ENCODE measurements at regions not wholly inside any gene's neighbourhood (a gene's known extent, or its start where the extent isn't known, plus 50 kb on each side); places are given as distances from the start of the nearest gene placed in this dataset.

GRCh38 chr10:128422999-128423398 lies 296.8 kb upstream of the MKI67 start:
- DNase-seq (ENCODE audit: low spot score) = no peak

GRCh38 chr10:128429321-128429720 lies 303.1 kb upstream of the MKI67 start:
- peak; percentile 20 for DNase-seq (ENCODE audit: low spot score)

GRCh38 chr10:128429835-128430513 lies 303.8 kb upstream of the MKI67 start:
- peak; percentile 23 for DNase-seq (ENCODE audit: low spot score)

GRCh38 chr10:128431083-128431482 lies 304.9 kb upstream of the MKI67 start:
- no peak for DNase-seq (ENCODE audit: low spot score)

- DNase-seq (ENCODE audit: low spot score) = no peak
Measured at GRCh38 chr10:128431506-128431905, 305.3 kb upstream of the MKI67 start.

- DNase-seq (ENCODE audit: low spot score) = no peak
Measured at GRCh38 chr10:128432011-128432410, 305.8 kb upstream of the MKI67 start.

GRCh38 chr10:128432423-128432822 lies 306.2 kb upstream of the MKI67 start:
- DNase-seq (ENCODE audit: low spot score) = no peak

- DNase-seq (ENCODE audit: low spot score) = no peak
Measured at GRCh38 chr10:128435811-128436210, 309.6 kb upstream of the MKI67 start.

- DNase-seq (ENCODE audit: low spot score) = no peak
Measured at GRCh38 chr10:128437786-128438345, 311.6 kb upstream of the MKI67 start.

GRCh38 chr10:128438417-128439063 lies 312.3 kb upstream of the MKI67 start:
- no peak for DNase-seq (ENCODE audit: low spot score)

- DNase-seq (ENCODE audit: low spot score) = no peak
Measured at GRCh38 chr10:128440513-128441160, 314.4 kb upstream of the MKI67 start.

- DNase-seq (ENCODE audit: low spot score) = no peak
Measured at GRCh38 chr10:128443925-128444518, 317.8 kb upstream of the MKI67 start.

- DNase-seq (ENCODE audit: low spot score) = no peak
Measured at GRCh38 chr10:128448796-128449195, 322.6 kb upstream of the MKI67 start.

- DNase-seq (ENCODE audit: low spot score) = no peak
Measured at GRCh38 chr10:128451879-128452278, 325.7 kb upstream of the MKI67 start.

- no peak for DNase-seq (ENCODE audit: low spot score)
Measured at GRCh38 chr10:128456271-128456670, 330.0 kb upstream of the MKI67 start.

- DNase-seq (ENCODE audit: low spot score) = no peak
Measured at GRCh38 chr10:128457136-128457535, 330.9 kb upstream of the MKI67 start.

- no peak for DNase-seq (ENCODE audit: low spot score)
Measured at GRCh38 chr10:128461991-128462390, 335.8 kb upstream of the MKI67 start.

- no peak for DNase-seq (ENCODE audit: low spot score)
Measured at GRCh38 chr10:128462844-128463243, 336.6 kb upstream of the MKI67 start.

- peak; percentile 73 for DNase-seq (ENCODE audit: low spot score)
Measured at GRCh38 chr10:128463991-128464760, 338.0 kb upstream of the MKI67 start.

GRCh38 chr10:128465697-128466096 lies 339.5 kb upstream of the MKI67 start:
- DNase-seq (ENCODE audit: low spot score) = no peak

- DNase-seq (ENCODE audit: low spot score) = no peak
Measured at GRCh38 chr10:128466831-128467371, 340.7 kb upstream of the MKI67 start.

- DNase-seq (ENCODE audit: low spot score) = no peak
Measured at GRCh38 chr10:128468462-128468861, 342.2 kb upstream of the MKI67 start.
